SK-N-MC (cell line): ENCODE measurements at regions not wholly inside any gene's neighbourhood (a gene's known extent, or its start where the extent isn't known, plus 50 kb on each side); places are given as distances from the start of the nearest gene placed in this dataset.

Experiments used
- EZH2 ChIP-seq: fragments of 200-600 bp; sonication (generic); IDR thresholded peaks from one replicate; pipeline ENCODE4 v1.6.1; 2017; ENCODE audit warnings: antibody characterized with exemption
- POLR2AphosphoS5 ChIP-seq: IDR thresholded peaks from 2 replicates; pipeline ENCODE4 v1.6.1; 2012; ENCODE audit warnings: mild to moderate bottlenecking, low read depth, low read length, borderline replicate concordance

GRCh38 chr6:93679836-93680235 lies 260.5 kb upstream of the EPHA7 start:
- TF ChIP-seq POLR2AphosphoS5 (no peak), EZH2 (no peak)
